GM19438 (cell line): ENCODE measurements at regions not wholly inside any gene's neighbourhood (a gene's known extent, or its start where the extent isn't known, plus 50 kb on each side); places are given as distances from the start of the nearest gene placed in this dataset.

Experiments used
- ATAC-seq: cut with Tn5 transposase; IDR thresholded peaks from one replicate; pipeline ENCODE4 v1.9.1; 2021; ENCODE audit warnings: low read depth; ENCODE audit not compliant: unreplicated experiment

GRCh38 chr22:48596111-48596850 lies 1231.4 kb downstream of the BRD1 start:
- ATAC-seq, result no peak

GRCh38 chr22:48595511-48595905 lies 1232.2 kb downstream of the BRD1 start:
- no peak for ATAC-seq

- ATAC-seq, result no peak
These were observed 1232.7 kb downstream of the BRD1 start for GRCh38 chr22:48594757-48595510.

- no peak for ATAC-seq
These were observed 1233.5 kb downstream of the BRD1 start for GRCh38 chr22:48594016-48594756.

DNA sequence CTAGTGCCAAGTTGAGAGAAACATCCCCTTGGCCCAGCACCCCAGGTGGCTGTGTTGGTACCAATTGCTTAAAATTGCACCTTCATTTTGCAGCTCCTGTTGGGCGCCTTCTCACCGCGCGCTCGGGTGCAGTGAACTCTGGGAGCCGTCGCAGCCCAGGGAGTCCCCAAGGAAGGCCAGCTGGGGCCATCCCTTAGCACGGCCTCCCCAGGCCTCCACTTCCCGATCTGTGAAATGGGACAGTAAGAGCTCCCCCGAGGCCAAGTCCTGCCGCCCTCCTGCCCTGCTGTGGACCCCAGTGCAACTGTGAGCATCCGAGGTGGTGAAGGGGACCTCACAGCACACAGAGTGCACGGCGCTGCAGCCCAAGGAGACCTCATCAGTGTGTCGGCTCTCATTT lies 1234.1 kb downstream of the BRD1 start:
- no peak for ATAC-seq

DNA sequence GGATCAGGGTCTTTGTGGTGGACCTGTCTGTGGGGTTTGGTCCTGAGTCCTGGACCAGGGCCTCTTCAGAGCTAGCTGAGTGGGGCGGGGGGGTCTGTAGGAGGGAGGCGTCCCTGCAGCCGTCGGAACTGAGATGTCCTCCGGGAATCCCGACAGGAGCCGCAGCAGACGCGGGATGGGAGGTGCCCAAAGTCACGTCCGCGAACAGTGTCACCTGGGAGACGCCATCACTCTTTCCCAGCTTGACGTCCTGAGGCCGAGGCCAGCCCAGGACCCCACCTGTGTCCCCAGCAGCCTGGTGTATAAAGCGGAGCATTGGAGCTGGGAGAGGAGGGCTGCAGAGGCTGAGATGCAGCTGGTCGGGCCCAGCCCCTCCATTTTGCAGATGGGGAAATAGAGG lies 1234.7 kb downstream of the BRD1 start:
- ATAC-seq, result no peak

- no peak for ATAC-seq
These were observed 1235.2 kb downstream of the BRD1 start for GRCh38 chr22:48592488-48592887.

- ATAC-seq, result no peak
These were observed 1235.7 kb downstream of the BRD1 start for GRCh38 chr22:48592066-48592345.

DNA sequence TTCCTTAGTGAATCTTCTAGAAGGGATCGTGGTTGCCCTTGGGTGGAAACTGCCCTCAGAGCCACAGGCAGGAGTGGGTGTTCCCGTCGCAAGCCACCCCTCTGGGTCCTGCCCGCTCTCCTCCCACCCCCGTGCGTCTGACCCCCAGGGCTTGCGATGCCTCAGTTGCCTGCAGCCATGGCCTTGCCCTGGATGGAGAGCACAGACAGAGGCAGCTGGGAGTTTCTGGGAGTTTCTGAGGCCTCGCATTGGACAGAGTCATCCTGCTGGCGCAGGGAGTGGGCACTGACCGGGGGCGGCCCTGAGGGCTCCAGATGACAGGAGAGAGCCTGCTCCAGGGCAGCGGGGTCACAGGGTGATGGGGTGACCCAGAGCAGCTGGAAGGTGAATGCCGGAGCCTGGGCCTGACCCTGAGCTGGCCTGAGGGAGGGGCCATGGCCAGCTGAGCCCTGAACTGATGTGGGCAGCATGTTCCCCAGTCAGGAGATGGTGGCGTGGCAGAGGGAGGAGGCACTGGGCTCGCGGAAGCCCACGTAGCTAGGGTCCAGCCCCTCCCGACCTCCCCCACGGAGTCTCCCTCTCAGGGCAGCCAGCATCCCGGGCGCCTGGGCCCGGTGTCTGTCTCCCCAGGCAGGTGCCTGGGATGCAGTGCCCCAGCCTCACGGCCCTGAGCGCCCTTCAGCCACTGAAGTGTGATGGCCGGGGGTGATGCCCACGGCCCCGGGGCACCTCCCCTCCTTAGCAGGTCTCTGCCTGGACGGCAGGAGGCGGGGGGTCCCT lies 1236.2 kb downstream of the BRD1 start:
- no peak for ATAC-seq

GRCh38 chr22:48589901-48590300 lies 1237.8 kb downstream of the BRD1 start:
- ATAC-seq, result no peak

- no peak for ATAC-seq
These were observed 1238.7 kb downstream of the BRD1 start for GRCh38 chr22:48588878-48589450.

DNA sequence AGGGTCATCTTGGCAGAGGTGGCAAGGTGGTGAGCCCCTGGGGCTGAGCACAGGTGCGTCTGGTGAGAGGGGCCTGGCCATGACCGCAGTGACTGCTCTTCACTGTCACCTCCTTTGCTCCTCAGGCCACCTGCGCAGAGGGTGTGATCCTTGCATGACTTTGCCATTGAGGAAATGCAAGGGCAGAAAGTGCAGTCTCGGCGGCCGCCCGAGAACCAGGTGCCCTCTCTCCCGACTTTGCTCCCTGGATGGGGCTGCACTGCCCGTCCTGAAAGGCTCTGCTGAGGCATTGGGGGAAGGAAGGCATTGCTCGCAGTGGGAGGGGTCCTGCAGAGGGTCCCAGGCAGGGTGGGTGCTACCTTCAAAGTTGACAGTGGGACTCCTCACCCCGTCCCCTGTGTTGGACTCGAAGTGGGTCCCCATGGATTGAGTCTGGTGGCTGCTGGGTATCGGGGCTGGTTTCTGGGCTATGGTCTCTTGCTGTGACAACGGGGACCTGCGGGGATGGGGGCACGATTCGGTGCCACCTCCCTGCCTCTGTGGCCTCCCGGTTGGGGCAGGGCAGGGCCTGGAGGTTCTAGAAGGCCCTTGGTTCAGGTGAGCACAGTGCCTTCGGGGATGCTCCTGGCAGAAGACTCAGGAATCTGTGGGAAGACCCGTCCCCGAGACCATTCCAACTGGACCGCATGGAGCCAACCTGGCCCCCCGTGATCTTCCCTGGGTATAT lies 1239.4 kb downstream of the BRD1 start:
- ATAC-seq, result no peak

GRCh38 chr22:48587236-48587865 lies 1240.3 kb downstream of the BRD1 start:
- no peak for ATAC-seq

DNA sequence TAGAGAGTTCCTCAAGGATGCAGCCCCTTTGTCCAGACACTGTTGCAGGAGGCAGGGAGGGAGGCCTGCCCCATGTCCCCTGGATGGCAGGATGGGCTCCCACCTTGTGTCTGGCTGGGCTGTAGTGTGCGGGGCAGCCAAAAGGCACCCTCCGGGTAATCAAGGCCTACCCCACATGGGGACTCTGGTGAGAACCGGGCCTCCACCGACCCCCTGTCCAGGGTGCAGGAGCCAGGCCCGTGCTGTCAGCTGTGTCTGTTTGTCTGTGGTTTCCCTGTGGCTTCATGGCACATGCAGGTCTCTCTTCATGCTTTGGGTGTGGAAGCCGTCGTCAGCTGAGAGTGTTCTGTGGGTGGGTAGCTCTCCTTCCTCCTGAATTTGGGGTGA lies 1240.9 kb downstream of the BRD1 start:
- no peak for ATAC-seq

GRCh38 chr22:48585916-48586798 lies 1241.5 kb downstream of the BRD1 start:
- no peak for ATAC-seq

DNA sequence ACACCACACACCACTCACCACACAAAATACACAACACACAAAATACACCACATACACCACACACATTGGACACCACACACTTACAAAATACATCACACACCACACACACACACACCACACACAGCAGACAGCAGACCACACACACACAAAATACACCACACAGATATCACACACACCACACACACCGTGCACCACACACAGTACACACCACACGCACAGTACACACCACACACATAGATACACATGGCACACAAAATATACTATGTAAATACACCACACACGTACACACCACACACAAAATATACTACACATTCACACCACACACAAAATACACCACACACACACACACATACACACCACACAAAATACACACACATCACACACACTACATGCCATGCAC lies 1243.5 kb downstream of the BRD1 start:
- no peak for ATAC-seq

GRCh38 chr22:48581796-48582469 lies 1245.7 kb downstream of the BRD1 start:
- ATAC-seq, result no peak

DNA sequence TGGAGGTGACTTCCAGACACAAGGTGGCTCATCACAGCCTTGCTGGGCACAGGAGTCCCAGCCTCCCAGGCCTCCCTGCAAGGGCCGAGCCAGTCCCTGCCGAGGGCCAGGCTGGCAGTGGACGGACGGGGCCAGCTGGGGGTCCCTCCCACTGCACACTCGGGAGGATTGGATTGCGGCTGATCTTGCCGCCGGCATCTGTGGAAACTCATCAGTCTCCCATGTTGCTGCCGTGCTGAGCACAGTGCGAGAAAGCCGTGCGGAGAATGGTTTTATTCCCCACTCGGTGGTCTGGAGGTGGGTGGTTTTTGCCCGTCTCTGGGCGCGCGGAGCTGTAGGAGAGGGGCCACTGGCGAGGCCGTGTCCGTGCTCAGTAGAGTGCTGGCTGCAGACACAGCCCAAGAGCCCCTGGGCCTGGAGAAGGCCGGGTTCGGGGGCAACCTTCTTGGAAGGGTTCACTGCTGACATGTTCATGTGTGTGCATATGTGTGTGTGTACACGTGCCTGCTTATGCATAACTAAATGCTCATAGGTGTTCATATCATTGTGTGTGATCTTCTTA lies 1246.4 kb downstream of the BRD1 start:
- ATAC-seq, result no peak
